Neural crest cell (in vitro differentiated cells): ENCODE measurements at regions not wholly inside any gene's neighbourhood (a gene's known extent, or its start where the extent isn't known, plus 50 kb on each side); places are given as distances from the start of the nearest gene placed in this dataset.

Experiments used
- DNase-seq: peaks from one replicate; pipeline ENCODE4 v3.0.0; 2021; ENCODE audit warnings: low read depth, mixed read lengths, low spot score
- H3K27ac Mint-ChIP-seq: one replicate; pipeline ENCODE4 v1.8.0; 2021; ENCODE audit warnings: mild to moderate bottlenecking, mixed read lengths; ENCODE audit not compliant: unreplicated experiment
- H3K27me3 Mint-ChIP-seq: 2 replicates; pipeline ENCODE4 v1.8.0; 2021; ENCODE audit warnings: low read depth, mild to moderate bottlenecking, mixed read lengths
- H3K36me3 Mint-ChIP-seq: 2 replicates; pipeline ENCODE4 v1.8.0; 2021; ENCODE audit warnings: low read depth, mild to moderate bottlenecking, mixed read lengths
- H3K4me1 Mint-ChIP-seq: 2 replicates; pipeline ENCODE4 v1.8.0; 2021; ENCODE audit warnings: mixed read lengths
- H3K4me3 Mint-ChIP-seq: one replicate; pipeline ENCODE4 v1.8.0; 2021; ENCODE audit warnings: mild to moderate bottlenecking, mixed read lengths
- H3K9me3 Mint-ChIP-seq: 2 replicates; pipeline ENCODE4 v1.8.0; 2021; ENCODE audit warnings: mixed read lengths
- TF ChIP-seq, protein P1 (sequence below): fragments of 200-600 bp; sonication (generic); conservative IDR thresholded peaks from 2 replicates; pipeline ENCODE4 v1.5.0; 2021; ENCODE audit warnings: antibody characterized with exemption, mild to moderate bottlenecking

DNA sequence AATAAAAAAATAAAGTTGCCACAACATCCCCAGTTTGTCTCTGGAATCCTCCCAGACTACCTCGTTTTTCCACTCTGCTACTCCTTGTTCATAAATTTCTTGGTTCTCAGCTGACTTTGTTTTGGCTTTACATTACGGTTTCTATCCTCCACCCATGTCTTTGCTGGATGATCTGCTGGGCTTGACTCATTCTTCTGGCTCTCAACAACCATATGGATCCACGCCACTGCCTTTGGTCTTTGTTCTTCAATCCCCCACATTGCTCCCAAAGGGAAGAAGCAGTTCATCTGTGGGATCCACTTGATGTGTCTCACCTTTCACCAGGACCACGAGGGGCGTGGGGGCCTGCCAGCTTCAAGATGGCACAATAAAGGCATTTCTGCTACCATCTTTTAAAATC lies 67.1 kb upstream of the NBL1 start:
- peaks cover 6% of the 10 kb centered on the region for H3K4me1 Mint-ChIP-seq

DNA sequence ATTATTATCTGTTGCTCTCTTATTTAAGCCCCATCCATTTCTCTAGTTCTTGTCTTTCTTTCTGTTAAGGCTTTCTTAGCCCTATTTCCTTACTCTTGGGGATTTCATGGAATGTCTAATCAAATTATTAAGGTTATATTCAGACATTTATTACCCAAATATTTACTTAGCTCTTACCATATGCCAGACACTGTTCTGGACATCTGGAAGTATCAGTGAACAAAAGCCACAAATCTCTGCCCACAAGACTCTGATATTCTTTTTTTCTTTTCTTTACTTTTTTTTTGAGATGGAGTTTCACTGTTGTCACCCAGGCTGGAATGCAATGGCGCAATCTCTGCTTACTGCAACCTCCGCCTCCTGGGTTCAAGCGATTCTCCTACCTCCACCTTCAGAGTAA lies 74.3 kb upstream of the NBL1 start:
- H3K4me3 Mint-ChIP-seq = no peak overlapping the region
- H3K27me3 Mint-ChIP-seq = peaks cover 6% of the 10 kb centered on the region
- DNase-seq = no peak
- peaks cover 6% of the 10 kb centered on the region for H3K4me1 Mint-ChIP-seq
- no peaks in the 10 kb centered on the region for H3K9me3 Mint-ChIP-seq
- TF ChIP-seq, protein P1, sequence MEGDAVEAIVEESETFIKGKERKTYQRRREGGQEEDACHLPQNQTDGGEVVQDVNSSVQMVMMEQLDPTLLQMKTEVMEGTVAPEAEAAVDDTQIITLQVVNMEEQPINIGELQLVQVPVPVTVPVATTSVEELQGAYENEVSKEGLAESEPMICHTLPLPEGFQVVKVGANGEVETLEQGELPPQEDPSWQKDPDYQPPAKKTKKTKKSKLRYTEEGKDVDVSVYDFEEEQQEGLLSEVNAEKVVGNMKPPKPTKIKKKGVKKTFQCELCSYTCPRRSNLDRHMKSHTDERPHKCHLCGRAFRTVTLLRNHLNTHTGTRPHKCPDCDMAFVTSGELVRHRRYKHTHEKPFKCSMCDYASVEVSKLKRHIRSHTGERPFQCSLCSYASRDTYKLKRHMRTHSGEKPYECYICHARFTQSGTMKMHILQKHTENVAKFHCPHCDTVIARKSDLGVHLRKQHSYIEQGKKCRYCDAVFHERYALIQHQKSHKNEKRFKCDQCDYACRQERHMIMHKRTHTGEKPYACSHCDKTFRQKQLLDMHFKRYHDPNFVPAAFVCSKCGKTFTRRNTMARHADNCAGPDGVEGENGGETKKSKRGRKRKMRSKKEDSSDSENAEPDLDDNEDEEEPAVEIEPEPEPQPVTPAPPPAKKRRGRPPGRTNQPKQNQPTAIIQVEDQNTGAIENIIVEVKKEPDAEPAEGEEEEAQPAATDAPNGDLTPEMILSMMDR = no peak
- H3K27ac Mint-ChIP-seq = peak overlapping the region; percentile 54
- H3K36me3 Mint-ChIP-seq = no peaks in the 10 kb centered on the region

More for the DNA sequence above, 67.1 kb upstream of the NBL1 start:
- Mint-ChIP-seq H3K36me3 (no peaks in the 10 kb centered on the region), H3K9me3 (no peaks in the 10 kb centered on the region), H3K27me3 (peaks cover 9% of the 10 kb centered on the region), H3K27ac (no peak overlapping the region), H3K4me3 (no peak overlapping the region)
- TF ChIP-seq, protein P1 = no peak
- DNase-seq = no peak

DNA sequence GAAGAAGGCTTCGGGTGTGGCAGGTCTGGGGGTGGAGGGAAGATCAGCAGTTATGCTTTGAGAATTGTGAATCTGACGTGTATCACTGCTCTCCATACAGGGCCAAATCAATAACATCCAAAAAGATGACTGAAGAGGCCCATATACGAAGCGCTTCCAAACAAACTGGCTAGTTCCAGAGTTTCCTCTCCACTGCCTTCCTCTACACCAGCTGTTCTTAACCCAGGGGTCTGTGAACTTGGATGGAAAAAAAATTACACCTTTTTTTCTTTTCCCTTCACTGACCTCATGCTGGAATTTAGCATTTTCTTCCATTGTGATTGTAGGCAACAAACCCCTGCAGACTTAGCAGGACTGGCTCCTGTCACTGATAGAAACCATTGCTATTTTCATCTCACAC lies 77.1 kb upstream of the NBL1 start:
- H3K9me3 Mint-ChIP-seq = no peaks in the 10 kb centered on the region
- TF ChIP-seq, protein P1 = no peak
- H3K27me3 Mint-ChIP-seq = peaks cover 7% of the 10 kb centered on the region
- no peak overlapping the region for H3K4me3 Mint-ChIP-seq
- no peak for DNase-seq
- H3K4me1 Mint-ChIP-seq = no peaks in the 10 kb centered on the region
- no peaks in the 10 kb centered on the region for H3K36me3 Mint-ChIP-seq
- peak overlapping the region; percentile 27 for H3K27ac Mint-ChIP-seq

DNA sequence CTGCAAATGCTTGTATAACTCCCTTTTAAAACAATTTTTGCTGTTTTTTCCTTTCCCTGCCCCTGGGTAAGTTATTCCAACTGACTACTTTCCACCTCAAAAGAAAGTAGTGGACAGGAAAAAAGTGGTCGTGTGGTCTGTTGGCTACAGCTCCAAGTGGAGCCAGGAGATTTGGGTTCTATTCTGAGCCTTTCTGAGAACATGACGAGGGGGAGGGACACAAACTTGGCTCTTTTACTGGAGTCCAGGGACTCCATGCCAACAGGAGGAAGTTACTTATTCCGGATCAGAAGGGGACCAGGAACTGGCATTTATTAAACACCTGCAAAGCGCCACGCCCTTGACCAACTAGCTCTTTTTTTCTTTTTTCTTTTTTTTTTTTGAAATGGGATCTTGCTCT lies 79.0 kb upstream of the CAPZB start:
- H3K4me1 Mint-ChIP-seq = no peaks in the 10 kb centered on the region
- no peaks in the 10 kb centered on the region for H3K36me3 Mint-ChIP-seq
- no peak overlapping the region for H3K4me3 Mint-ChIP-seq
- H3K27ac Mint-ChIP-seq = no peak overlapping the region
- no peak for DNase-seq
- peaks cover 2% of the 10 kb centered on the region for H3K27me3 Mint-ChIP-seq
- no peaks in the 10 kb centered on the region for H3K9me3 Mint-ChIP-seq
- TF ChIP-seq, protein P1 = no peak

DNA sequence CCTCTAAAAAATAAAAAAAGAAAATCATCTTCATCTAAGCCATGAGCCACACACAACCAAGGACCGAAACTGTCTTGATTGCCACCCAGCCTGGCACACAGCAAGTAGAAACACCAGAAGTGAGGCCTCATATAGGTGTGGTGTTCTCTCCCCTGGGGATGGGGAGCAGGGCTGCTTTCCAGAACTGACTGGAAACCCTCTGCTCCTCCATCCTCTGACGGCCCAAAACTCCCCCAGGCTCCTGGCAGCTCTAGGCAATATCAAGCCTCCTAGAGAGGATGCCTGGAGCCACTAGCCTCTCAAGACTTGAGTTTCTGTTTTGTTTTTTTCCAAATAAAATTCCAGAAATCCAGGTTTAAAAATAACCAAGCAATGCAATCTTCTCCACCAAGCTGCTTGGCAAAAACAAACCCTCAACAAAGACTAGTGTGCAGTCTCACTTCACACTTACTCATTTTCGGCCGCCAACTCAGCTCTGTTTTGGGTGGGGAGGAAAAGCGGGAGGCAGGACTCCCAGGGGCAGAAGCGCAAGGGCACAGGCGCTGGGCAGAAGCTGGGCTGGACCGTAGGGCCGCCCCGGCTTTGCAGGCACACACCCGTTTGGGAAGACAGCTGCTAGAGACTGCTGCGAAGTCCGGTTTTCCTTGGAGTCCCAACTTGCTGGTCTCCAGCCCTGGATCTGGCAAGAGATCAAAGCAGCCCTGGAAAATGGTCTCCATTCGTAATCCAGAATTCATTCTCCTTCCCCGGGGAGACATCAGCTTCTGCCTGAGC lies 78.2 kb upstream of the CAPZB start:
- Mint-ChIP-seq H3K27ac (no peak overlapping the region), H3K4me1 (no peaks in the 10 kb centered on the region), H3K4me3 (no peak overlapping the region), H3K9me3 (no peaks in the 10 kb centered on the region), H3K27me3 (peaks cover 6% of the 10 kb centered on the region), H3K36me3 (no peaks in the 10 kb centered on the region)
- DNase-seq = no peak
- TF ChIP-seq, protein P1 = no peak
